ENCODE measurements at regions not wholly inside any gene's neighbourhood (a gene's known extent, or its start where the extent isn't known, plus 50 kb on each side); places are given as distances from the start of the nearest gene placed in this dataset.
"Not testable (repeated sequence)": the region's sequence is repeated elsewhere in the genome, so short reads cannot be mapped to it uniquely, and the experiment has no call there.

GRCh38 chr4:176624983-176625610 lies 167.6 kb downstream of the VEGFC start:
- 95% methylated on average over 13 to 25 of the region's 37 CpGs for WGBS, 2 experiments (ENCODE audit: insufficient coverage in 2 of 2)
- H3K9me3 ChIP-seq (ENCODE audit: control insufficient read depth, low read length) = not testable (repeated sequence)

GRCh38 chr4:176627916-176628315 lies 164.8 kb downstream of the VEGFC start:
- Histone ChIP-seq H3K36me3 (ENCODE audit: control insufficient read depth, insufficient read depth, low read length) (no peaks in the 10 kb centered on the region), H3K9me3 (ENCODE audit: control insufficient read depth, low read length) (no peaks in the 10 kb centered on the region), H3K27ac (ENCODE audit: low read depth, low read length, severe bottlenecking) (no peak overlapping the region), H3K4me3 (ENCODE audit: extremely low read depth, insufficient read depth, low read length, poor library complexity, severe bottlenecking) (no peak overlapping the region), H3K4me1 (ENCODE audit: control insufficient read depth, insufficient read depth, low read length, poor library complexity, severe bottlenecking) (no peaks in the 10 kb centered on the region)
- WGBS, 2 experiments (ENCODE audit: insufficient coverage in 2 of 2) = no CpG with 5 or more reads among the region's 4 CpGs

More at GRCh38 chr4:176624983-176625610, 167.6 kb downstream of the VEGFC start:
- H3K4me3 ChIP-seq (ENCODE audit: extremely low read depth, insufficient read depth, low read length, poor library complexity, severe bottlenecking); H3K4me1 ChIP-seq (ENCODE audit: control insufficient read depth, insufficient read depth, low read length, poor library complexity, severe bottlenecking); H3K27ac ChIP-seq (ENCODE audit: low read depth, low read length, severe bottlenecking); H3K36me3 ChIP-seq (ENCODE audit: control insufficient read depth, insufficient read depth, low read length): not testable (repeated sequence)

GRCh38 chr4:176631611-176632010 lies 161.1 kb downstream of the VEGFC start:
- Histone ChIP-seq H3K4me1 (ENCODE audit: control insufficient read depth, insufficient read depth, low read length, poor library complexity, severe bottlenecking) (no peaks in the 10 kb centered on the region), H3K27ac (ENCODE audit: low read depth, low read length, severe bottlenecking) (no peak overlapping the region), H3K36me3 (ENCODE audit: control insufficient read depth, insufficient read depth, low read length) (no peaks in the 10 kb centered on the region), H3K4me3 (ENCODE audit: extremely low read depth, insufficient read depth, low read length, poor library complexity, severe bottlenecking) (no peak overlapping the region), H3K9me3 (ENCODE audit: control insufficient read depth, low read length) (no peaks in the 10 kb centered on the region)

All from mesodermal cell (in vitro differentiated cells).